HEK293 (cell line): ENCODE measurements at regions not wholly inside any gene's neighbourhood (a gene's known extent, or its start where the extent isn't known, plus 50 kb on each side); places are given as distances from the start of the nearest gene placed in this dataset.

Experiments used
- CTCF ChIP-seq: fragments of 450-650 bp; formaldehyde crosslinking; IDR thresholded peaks from 2 replicates; pipeline ENCODE4 v1.5.1; 2016; ENCODE audit warnings: missing biosample characterization, missing genetic modification characterization
- WT1 ChIP-seq: fragments of 450-650 bp; formaldehyde crosslinking; IDR thresholded peaks from 2 replicates; pipeline ENCODE4 v1.5.1; 2016; ENCODE audit warnings: missing biosample characterization, missing genetic modification characterization
- ZBTB44 ChIP-seq: fragments of 450-650 bp; IDR thresholded peaks from 2 replicates; pipeline ENCODE4 v1.5.1; 2018; ENCODE audit warnings: missing biosample characterization, mild to moderate bottlenecking, missing genetic modification characterization
- ZNF184 ChIP-seq: fragments of 450-650 bp; IDR thresholded peaks from 2 replicates; pipeline ENCODE4 v1.5.1; 2018; ENCODE audit warnings: missing biosample characterization, mild to moderate bottlenecking, missing genetic modification characterization
- ZNF292 ChIP-seq: fragments of 450-650 bp; formaldehyde crosslinking; IDR thresholded peaks from 2 replicates; pipeline ENCODE4 v1.5.1; 2016; ENCODE audit warnings: low read depth, missing biosample characterization, missing genetic modification characterization, borderline replicate concordance

- TF ChIP-seq ZBTB44 (tag by site-specific recombination) (no peak), ZNF184 (no peak), ZNF292 (tag by site-specific recombination) (no peak), CTCF (tag by site-specific recombination) (no peak), WT1 (no peak)
These were observed 606.9 kb downstream of the PCDH7 start for GRCh38 chr4:31327031-31327430.
